GM23338 (cell line): ENCODE measurements at regions not wholly inside any gene's neighbourhood (a gene's known extent, or its start where the extent isn't known, plus 50 kb on each side); places are given as distances from the start of the nearest gene placed in this dataset. TPM values are rescaled to one million over a fixed set of nuclear protein-coding genes. Genes with fewer than 3 reads are reported as not detected.

Experiments used
- ATAC-seq: fragments of 200-7000 bp; cut with Tn5 transposase; 3 replicates; pipeline ENCODE4 v1.9.1; 2020
- DNase-seq: peaks from one replicate; pipeline ENCODE4 v3.0.0-alpha.2; 2015; ENCODE audit warnings: low spot score
- H2AFZ ChIP-seq: fragments of 200-600 bp; sonication (generic); 2 replicates; pipeline ENCODE4 v1.8.0; 2016; ENCODE audit warnings: antibody characterized with exemption, mild to moderate bottlenecking, moderate library complexity
- H3F3A ChIP-seq: fragments of 200-600 bp; sonication (generic); replicated peaks from 2 replicates; pipeline ENCODE4 v1.8.0; 2017; ENCODE audit warnings: antibody characterized with exemption, mixed run types, low read depth
- H3K27ac ChIP-seq: fragments of 200-600 bp; sonication (generic); 2 replicates; pipeline ENCODE4 v1.6.1; 2016; ENCODE audit warnings: low read depth
- H3K27me3 ChIP-seq: fragments of 200-600 bp; sonication (generic); 2 replicates; pipeline ENCODE4 v1.8.0; 2016; ENCODE audit warnings: mild to moderate bottlenecking, mixed run types, moderate library complexity; ENCODE audit not compliant: insufficient read depth
- H3K36me3 ChIP-seq: fragments of 200-600 bp; sonication (generic); 2 replicates; pipeline ENCODE4 v1.8.0; 2016; ENCODE audit warnings: mild to moderate bottlenecking; ENCODE audit not compliant: insufficient read depth
- H3K4me1 ChIP-seq: fragments of 200-600 bp; sonication (generic); 2 replicates; pipeline ENCODE4 v1.8.0; 2016; ENCODE audit warnings: mild to moderate bottlenecking, moderate library complexity; ENCODE audit not compliant: insufficient read depth
- H3K4me2 ChIP-seq: fragments of 200-600 bp; sonication (generic); 2 replicates; pipeline ENCODE4 v1.7.1; 2017; ENCODE audit warnings: mixed run types
- H3K4me3 ChIP-seq: fragments of 200-600 bp; sonication (generic); 2 replicates; pipeline ENCODE4 v1.6.1; 2016; ENCODE audit warnings: mixed run types
- H3K79me2 ChIP-seq: fragments of 200-600 bp; sonication (generic); replicated peaks from 2 replicates; pipeline ENCODE4 v1.8.0; 2017; ENCODE audit warnings: mild to moderate bottlenecking; ENCODE audit not compliant: insufficient read depth
- H3K9me2 ChIP-seq: fragments of 200-600 bp; sonication (generic); 2 replicates; pipeline ENCODE4 v1.8.0; 2017; ENCODE audit not compliant: insufficient read depth
- H4K20me1 ChIP-seq: fragments of 200-600 bp; sonication (generic); replicated peaks from 2 replicates; pipeline ENCODE4 v1.8.0; 2017; ENCODE audit warnings: mild to moderate bottlenecking; ENCODE audit not compliant: insufficient read depth
- H3K27ac Mint-ChIP-seq: 2 replicates; pipeline ENCODE4 v1.8.0; 2020; ENCODE audit warnings: inconsistent platforms, mild to moderate bottlenecking, moderate library complexity, mixed read lengths
- H3K27me3 Mint-ChIP-seq: 3 replicates; pipeline ENCODE4 v1.8.0; 2022; ENCODE audit warnings: low read depth, mild to moderate bottlenecking, moderate library complexity, mixed read lengths, inconsistent platforms; ENCODE audit not compliant: insufficient read depth, poor library complexity
- H3K36me3 Mint-ChIP-seq: 3 replicates; pipeline ENCODE4 v1.8.0; 2021; ENCODE audit warnings: low read depth, mild to moderate bottlenecking, inconsistent platforms, moderate library complexity, mixed read lengths
- H3K4me1 Mint-ChIP-seq: 3 replicates; pipeline ENCODE4 v1.8.0; 2020; ENCODE audit warnings: mild to moderate bottlenecking, inconsistent platforms, mixed read lengths
- H3K4me3 Mint-ChIP-seq: 3 replicates; pipeline ENCODE4 v1.8.0; 2021; ENCODE audit warnings: moderate library complexity, mild to moderate bottlenecking, inconsistent platforms, mixed read lengths
- H3K9me3 Mint-ChIP-seq: 3 replicates; pipeline ENCODE4 v1.8.0; 2020; ENCODE audit warnings: moderate library complexity, mild to moderate bottlenecking, inconsistent platforms, mixed read lengths
- EZH2 ChIP-seq: fragments of 200-600 bp; sonication (generic); IDR thresholded peaks from one replicate; pipeline ENCODE4 v1.8.0; 2017; ENCODE audit warnings: antibody characterized with exemption, mild to moderate bottlenecking, low read depth; ENCODE audit not compliant: unreplicated experiment
- POLR2AphosphoS5 ChIP-seq: IDR thresholded peaks from 2 replicates; pipeline ENCODE4 v1.6.1; 2016; ENCODE audit warnings: antibody characterized with exemption, low read depth
- STAT1 ChIP-seq: IDR thresholded peaks from one replicate; pipeline ENCODE4 v1.6.1; 2016; ENCODE audit warnings: antibody characterized with exemption; ENCODE audit not compliant: unreplicated experiment
- ZNF331 ChIP-seq: fragments of 250-450 bp; sonication (Bioruptor Pico); IDR thresholded peaks from 2 replicates; pipeline ENCODE4 v1.5.0; 2020; ENCODE audit warnings: low read depth, mild to moderate bottlenecking, moderate library complexity
- small RNA-seq: library from RNA; depleted of rRNA; stranded (forward); fragments of <200 nt; gene quantifications from one replicate; pipeline ENCODE3, GENCODE V24; 2014; ENCODE audit warnings: low replicate concordance

GRCh38 chr6:85703406-85703805, 60.7 kb upstream of the SYNCRIP start:
- H4K20me1 ChIP-seq: no peaks in the 10 kb centered on the region
- no peaks in the 10 kb centered on the region for H3K4me1 ChIP-seq
- no peak overlapping the region for H3K4me2 ChIP-seq
- no peaks in the 10 kb centered on the region for H3F3A ChIP-seq
- no peak overlapping the region for H3K27ac ChIP-seq
- ATAC-seq (no peak), DNase-seq (no peak)
- peaks cover 4% of the 10 kb centered on the region for H3K27me3 Mint-ChIP-seq
- no peak overlapping the region for H3K27ac Mint-ChIP-seq
- TF ChIP-seq EZH2: no peak
- no peak for TF ChIP-seq STAT1
- no peak for TF ChIP-seq POLR2AphosphoS5
- no peak for TF ChIP-seq ZNF331
- no peaks in the 10 kb centered on the region for H3K4me1 Mint-ChIP-seq
- H3K4me3 ChIP-seq: no peak overlapping the region
- H3K4me3 Mint-ChIP-seq: no peak overlapping the region
- H3K36me3 ChIP-seq: no peaks in the 10 kb centered on the region
- H2AFZ ChIP-seq: no peak overlapping the region
- peaks cover 30% of the 10 kb centered on the region for H3K9me3 Mint-ChIP-seq
- peaks cover 3% of the 10 kb centered on the region; the same call in 1 of the 2 replicates for H3K9me2 ChIP-seq
- no peaks in the 10 kb centered on the region for H3K27me3 ChIP-seq
- H3K36me3 Mint-ChIP-seq: peaks cover 2% of the 10 kb centered on the region; the same call in 1 of the 3 replicates
- H3K79me2 ChIP-seq: no peaks in the 10 kb centered on the region

Small RNA genes in the stretch of these regions (small RNA-seq; reads per million reads assigned to genes)
- gene RF00019 (not detected), gene RN7SL643P (0.07 reads per million), gene RNU4-12P (not detected), gene RNU4-72P (not detected), gene SMIM11P1 (not detected)
